Right lobe of liver (tissue), 6 donors: ENCODE measurements at regions not wholly inside any gene's neighbourhood (a gene's known extent, or its start where the extent isn't known, plus 50 kb on each side); places are given as distances from the start of the nearest gene placed in this dataset.

Source experiments
- ATAC-seq, 4 donors: fragments of 200-7000 bp; cut with Tn5 transposase; one replicate each; pipeline ENCODE4 v1.9.1; 2020; ENCODE audit warnings: mild to moderate bottlenecking in 4 of 4, moderate library complexity in 4 of 4
- DNase-seq, 3 donors: peaks; one replicate each; pipeline ENCODE4 v3.0.0-alpha.2; 2020
- H3K27ac ChIP-seq, 3 donors: fragments of 200-600 bp; one replicate each; pipeline ENCODE4 v1.8.0; 2022
- H3K27me3 ChIP-seq, 2 donors: fragments of 200-600 bp; one replicate each; pipeline ENCODE4 v1.8.0; 2022
- H3K36me3 ChIP-seq, 4 donors: fragments of 200-600 bp; sonication (generic) in 1 of 4; one replicate each; pipeline versions ENCODE4 v1.5.1 to v1.8.0; 2017 to 2022; ENCODE audit warnings: control low read depth in 1 of 4
- H3K4me1 ChIP-seq, 4 donors: fragments of 200-600 bp; sonication (generic) in 1 of 4; one replicate each; pipeline versions ENCODE4 v1.5.1 to v1.8.0; 2017 to 2022; ENCODE audit warnings: control low read depth in 1 of 4
- H3K4me3 ChIP-seq, 3 donors: fragments of 200-600 bp; one replicate each; pipeline ENCODE4 v1.8.0; 2022
- H3K9me3 ChIP-seq, 4 donors: fragments of 200-600 bp; sonication (generic) in 1 of 4; one replicate each; pipeline versions ENCODE4 v1.5.1 to v1.8.0; 2017 to 2022; ENCODE audit warnings: control low read depth in 1 of 4
- CTCF ChIP-seq, 4 donors: fragments of 200-600 bp in 3 of 4; fragments of 450-650 bp in 1 of 4; IDR thresholded peaks; one replicate each; pipeline versions ENCODE4 v1.5.1 to v1.8.0; 2016 to 2022; ENCODE audit warnings: antibody characterized with exemption in 4 of 4, mild to moderate bottlenecking in 2 of 4
- POLR2A ChIP-seq: fragments of 450-650 bp; IDR thresholded peaks from one replicate; pipeline ENCODE4 v1.6.1; 2017; ENCODE audit warnings: antibody characterized with exemption, mild to moderate bottlenecking
- WGBS: methylation state at CpG from one replicate; pipeline ENCODE4 v1.1.6; 2018; ENCODE audit warnings: low coverage, low lambda C conversion rate; ENCODE audit not compliant: insufficient coverage; ENCODE audit errors: missing lambda C conversion rate; 5-methylcytosine and 5-hydroxymethylcytosine counted together
- intact Hi-C, 2 donors: fragments of 100-400 bp; cut with DNase I; formaldehyde crosslinking; loops; one replicate each; pipeline versions ENCODE4 v1.11.2 to v1.14.1; 2022
- donor health status: DM: no; HTN: yes; CAD: no.
- donor health status: DM: no; HTN: no; CAD: no.
- donor health status: DM: no; HTN: no; CAD: no.
- donor health status: DM: no; HTN: yes; CAD: no.
- donor health status: DM: no; HTN: yes; CAD: no.

DNA sequence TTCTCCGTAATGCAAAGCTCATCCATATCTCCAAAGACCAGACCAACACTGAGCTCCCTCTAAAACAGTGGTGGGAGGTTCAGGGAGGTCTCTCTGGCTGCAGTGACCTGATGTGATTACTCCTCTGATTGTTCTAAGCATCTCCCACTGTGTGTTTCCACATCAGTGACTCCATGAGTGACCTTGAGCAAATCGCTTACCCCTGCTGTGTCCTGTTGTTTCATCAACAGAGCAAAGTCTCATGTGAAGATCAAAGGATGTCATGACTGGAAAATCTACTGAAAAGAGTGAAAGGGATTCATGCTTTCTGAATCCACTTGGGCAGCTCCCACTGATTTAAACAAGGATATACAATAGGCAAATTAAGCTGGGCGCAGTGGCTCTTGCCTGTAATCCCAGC, 352.9 kb downstream of the TMEM114 start:
- Histone ChIP-seq H3K4me1 (no peaks in the 10 kb centered on the region), H3K27me3 (no peaks in the 10 kb centered on the region), H3K36me3 (no peaks in the 10 kb centered on the region), H3K9me3 (no peaks in the 10 kb centered on the region), H3K4me3 (no peak overlapping the region), H3K27ac (no peak overlapping the region)
- ATAC-seq (no peak), DNase-seq (no peak)
- intact Hi-C loops, result no loop called here
- WGBS, result 65% methylated on average over 2 of the region's 3 CpGs
- no peak for TF ChIP-seq POLR2A
- TF ChIP-seq CTCF (IDR thresholded peaks at IDR 0.05), result no peak

DNA sequence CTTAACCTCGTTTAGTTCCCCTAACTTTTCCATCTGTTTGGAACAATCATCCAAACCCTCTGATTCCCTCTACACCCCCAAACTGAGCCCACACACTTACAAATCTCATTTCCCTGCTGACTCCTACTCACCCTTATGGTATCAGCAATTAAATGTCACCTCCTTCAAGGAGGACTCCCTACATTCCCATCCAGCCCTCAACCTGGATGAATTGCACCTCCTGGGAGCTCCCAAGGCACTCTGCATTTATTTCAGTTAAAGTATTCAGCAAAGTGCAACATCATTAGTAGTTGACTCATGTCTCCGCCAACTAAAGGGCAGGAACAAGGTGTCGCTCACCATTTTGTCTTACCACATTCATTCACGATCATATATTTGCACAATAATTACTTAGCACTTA, 353.5 kb downstream of the TMEM114 start:
- H3K9me3 ChIP-seq, result no peaks in the 10 kb centered on the region
- no peaks in the 10 kb centered on the region for H3K36me3 ChIP-seq
- intact Hi-C loops, result no loop called here
- ATAC-seq, result no peak
- no peak overlapping the region for H3K4me3 ChIP-seq
- H3K27me3 ChIP-seq, result no peaks in the 10 kb centered on the region
- TF ChIP-seq CTCF (IDR thresholded peaks at IDR 0.05) (no peak), POLR2A (no peak)
- 51% methylated on average over 4 of the region's 4 CpGs for WGBS
- DNase-seq, result no peak
- no peaks in the 10 kb centered on the region for H3K4me1 ChIP-seq
- no peak overlapping the region for H3K27ac ChIP-seq

- no peaks in the 10 kb centered on the region for H3K9me3 ChIP-seq
- intact Hi-C loops, result no loop called here
- DNase-seq (no peak), ATAC-seq (no peak)
- TF ChIP-seq CTCF (IDR thresholded peaks at IDR 0.05), result no peak
- no peak for TF ChIP-seq POLR2A
- no peaks in the 10 kb centered on the region for H3K4me1 ChIP-seq
- H3K36me3 ChIP-seq, result no peaks in the 10 kb centered on the region
- no peak overlapping the region for H3K4me3 ChIP-seq
- WGBS, result 30% methylated on average over 4 of the region's 4 CpGs
- H3K27ac ChIP-seq, result no peak overlapping the region
- no peaks in the 10 kb centered on the region for H3K27me3 ChIP-seq
Measured at GRCh38 chr16:8230497-8230896, 359.8 kb downstream of the TMEM114 start.

DNA sequence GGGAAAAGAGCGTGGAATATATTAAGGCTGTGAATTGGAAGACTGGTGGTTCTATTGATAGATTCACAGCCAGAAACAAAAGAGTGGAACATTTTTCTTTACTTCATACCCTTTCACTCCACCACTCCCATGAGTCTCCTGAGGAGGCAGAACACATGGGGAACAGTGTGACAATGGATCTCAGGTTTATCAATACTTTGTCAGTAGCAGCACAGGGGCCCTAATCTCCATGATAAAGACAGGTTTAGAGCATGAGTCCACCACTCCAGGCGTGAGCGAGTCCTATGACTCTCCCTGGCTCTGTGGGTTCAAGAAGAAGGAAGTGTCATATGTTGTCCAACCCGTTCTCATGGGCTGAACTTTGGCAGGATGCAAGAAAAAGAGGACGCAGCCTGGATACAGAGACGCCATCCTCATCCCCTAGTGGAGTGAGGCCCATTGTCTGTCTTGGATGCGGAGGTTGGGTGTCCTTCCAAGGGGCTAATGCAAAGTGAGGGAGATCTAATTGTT, 361.2 kb downstream of the TMEM114 start:
- H3K36me3 ChIP-seq, result no peaks in the 10 kb centered on the region
- no peak for ATAC-seq
- H3K4me3 ChIP-seq, result no peak overlapping the region
- DNase-seq, result no peak
- no peaks in the 10 kb centered on the region for H3K27me3 ChIP-seq
- 22% methylated on average over 7 of the region's 7 CpGs for WGBS
- no peak overlapping the region for H3K27ac ChIP-seq
- intact Hi-C loops, result no loop called here
- no peaks in the 10 kb centered on the region for H3K9me3 ChIP-seq
- TF ChIP-seq CTCF (IDR thresholded peaks at IDR 0.05) (no peak), POLR2A (no peak)
- H3K4me1 ChIP-seq, result no peaks in the 10 kb centered on the region

- Histone ChIP-seq H3K36me3 (no peaks in the 10 kb centered on the region), H3K27ac (no peak overlapping the region), H3K4me1 (no peaks in the 10 kb centered on the region), H3K9me3 (no peaks in the 10 kb centered on the region), H3K4me3 (no peak overlapping the region), H3K27me3 (no peaks in the 10 kb centered on the region)
- 17% methylated on average over 2 of the region's 2 CpGs for WGBS
- no peak for DNase-seq
- TF ChIP-seq CTCF (IDR thresholded peaks at IDR 0.05), result no peak
- ATAC-seq, result no peak
- intact Hi-C loops, result no loop called here
Measured at GRCh38 chr16:8217201-8217600, 373.1 kb downstream of the TMEM114 start.
